H9 (cell line): ENCODE measurements at regions not wholly inside any gene's neighbourhood (a gene's known extent, or its start where the extent isn't known, plus 50 kb on each side); places are given as distances from the start of the nearest gene placed in this dataset.

Experiments
- DNase-seq: peaks from one replicate; pipeline ENCODE4 v3.0.0-alpha.2; 2017
- H2AFZ ChIP-seq: one replicate; pipeline ENCODE4 v1.6.1; 2013; ENCODE audit warnings: mild to moderate bottlenecking, low read length, control low read depth, moderate library complexity
- H2AK5ac ChIP-seq: 2 replicates; pipeline ENCODE4 v1.6.1; 2013; ENCODE audit warnings: low read length, control low read depth, mixed read lengths; ENCODE audit not compliant: insufficient read length
- H2BK120ac ChIP-seq: one replicate; pipeline ENCODE4 v1.6.1; 2013; ENCODE audit warnings: low read depth, mild to moderate bottlenecking, low read length, control low read depth, inconsistent platforms; ENCODE audit not compliant: poor library complexity, severe bottlenecking
- H2BK12ac ChIP-seq: 2 replicates; pipeline ENCODE4 v1.6.1; 2013; ENCODE audit warnings: low read length, control low read depth, mixed read lengths, low read depth; ENCODE audit not compliant: insufficient read length
- H2BK15ac ChIP-seq: 2 replicates; pipeline ENCODE4 v1.6.1; 2013; ENCODE audit warnings: low read depth, low read length, control low read depth
- H2BK20ac ChIP-seq: one replicate; pipeline ENCODE4 v1.6.1; 2013; ENCODE audit warnings: low read depth, mild to moderate bottlenecking, low read length, control low read depth, inconsistent platforms; ENCODE audit not compliant: poor library complexity, severe bottlenecking
- H2BK5ac ChIP-seq: 2 replicates; pipeline ENCODE4 v1.6.1; 2013; ENCODE audit warnings: low read length, control low read depth, mixed read lengths; ENCODE audit not compliant: insufficient read length
- H3K14ac ChIP-seq: 2 replicates; pipeline ENCODE4 v1.6.1; 2013; ENCODE audit warnings: low read length, control low read depth; ENCODE audit not compliant: insufficient read depth
- H3K18ac ChIP-seq: 2 replicates; pipeline ENCODE4 v1.6.1; 2013; ENCODE audit warnings: low read depth, mild to moderate bottlenecking, mixed read lengths, low read length, control low read depth; ENCODE audit not compliant: insufficient read length
- H3K23ac ChIP-seq: 2 replicates; pipeline ENCODE4 v1.6.1; 2013; ENCODE audit warnings: low read length, control low read depth, mixed read lengths, low read depth; ENCODE audit not compliant: insufficient read length
- H3K23me2 ChIP-seq: 2 replicates; pipeline ENCODE4 v1.6.1; 2013; ENCODE audit warnings: low read depth, mild to moderate bottlenecking, mixed read lengths, low read length, control low read depth; ENCODE audit not compliant: insufficient read length, poor library complexity, severe bottlenecking
- H3K27ac ChIP-seq: 2 replicates; pipeline ENCODE4 v1.5.1; 2013; ENCODE audit warnings: low read length, control low read depth, mixed read lengths, low read depth; ENCODE audit not compliant: insufficient read length
- H3K27me3 ChIP-seq: 2 replicates; pipeline ENCODE4 v1.6.1; 2013; ENCODE audit warnings: low read length, control low read depth, inconsistent platforms; ENCODE audit not compliant: insufficient read depth
- H3K4ac ChIP-seq: 2 replicates; pipeline ENCODE4 v1.6.1; 2013; ENCODE audit warnings: low read depth, mild to moderate bottlenecking, control low read depth, inconsistent platforms, low read length, moderate library complexity
- H3K4me1 ChIP-seq: 2 replicates; pipeline ENCODE4 v1.6.1; 2013; ENCODE audit warnings: low read length, control low read depth, inconsistent platforms; ENCODE audit not compliant: insufficient read depth
- H3K4me2 ChIP-seq: 2 replicates; pipeline ENCODE4 v1.6.1; 2013; ENCODE audit warnings: low read length, control low read depth, mixed read lengths; ENCODE audit not compliant: insufficient read length, insufficient read depth
- H3K56ac ChIP-seq: 2 replicates; pipeline ENCODE4 v1.6.1; 2013; ENCODE audit warnings: low read depth, mild to moderate bottlenecking, mixed read lengths, low read length, control low read depth; ENCODE audit not compliant: insufficient read length
- H3K79me1 ChIP-seq: 2 replicates; pipeline ENCODE4 v1.6.1; 2013; ENCODE audit warnings: low read depth, mild to moderate bottlenecking, moderate library complexity, low read length, control low read depth, inconsistent platforms; ENCODE audit not compliant: insufficient read depth, poor library complexity, severe bottlenecking
- H3K79me2 ChIP-seq: 2 replicates; pipeline ENCODE4 v1.6.1; 2013; ENCODE audit warnings: low read length, control low read depth, inconsistent platforms; ENCODE audit not compliant: insufficient read depth
- H3K9ac ChIP-seq: 2 replicates; pipeline ENCODE4 v1.6.1; 2013; ENCODE audit warnings: low read length, control low read depth, mixed read lengths; ENCODE audit not compliant: insufficient read length; ENCODE audit errors: extremely low read depth
- H3K9me3 ChIP-seq: one replicate; pipeline ENCODE4 v1.6.1; 2013; ENCODE audit warnings: low read depth, low read length, inconsistent platforms; ENCODE audit not compliant: control insufficient read depth
- H3T11ph ChIP-seq: one replicate; pipeline ENCODE4 v1.6.1; 2013; ENCODE audit warnings: mild to moderate bottlenecking, low read length, control low read depth, inconsistent platforms
- H4K20me1 ChIP-seq: one replicate; pipeline ENCODE4 v1.6.1; 2013; ENCODE audit not compliant: control insufficient read depth, insufficient read length, insufficient read depth
- H4K5ac ChIP-seq: 2 replicates; pipeline ENCODE4 v1.6.1; 2013; ENCODE audit warnings: low read depth, mild to moderate bottlenecking, mixed read lengths, low read length, control low read depth; ENCODE audit not compliant: insufficient read length
- H4K8ac ChIP-seq: replicated peaks from 2 replicates; pipeline ENCODE4 v1.6.1; 2013; ENCODE audit warnings: low read length, control low read depth, mixed read lengths, low read depth; ENCODE audit not compliant: insufficient read length
- H4K91ac ChIP-seq: 2 replicates; pipeline ENCODE4 v1.6.1; 2013; ENCODE audit warnings: low read depth, mild to moderate bottlenecking, moderate library complexity, mixed read lengths, low read length, control low read depth; ENCODE audit not compliant: insufficient read length
- H3K27ac Mint-ChIP-seq, 3 experiments: 2 replicates in 2 of 3; 3 replicates in 1 of 3; pipeline ENCODE4 v1.8.0; 2020 to 2021; ENCODE audit warnings: mixed read lengths in 3 of 3, mild to moderate bottlenecking in 1 of 3, moderate library complexity in 1 of 3
- H3K27me3 Mint-ChIP-seq: 2 replicates; pipeline ENCODE4 v1.8.0; 2021; ENCODE audit warnings: low read depth, mild to moderate bottlenecking, moderate library complexity, mixed read lengths
- H3K36me3 Mint-ChIP-seq, 3 experiments: 2 replicates in 2 of 3; 3 replicates in 1 of 3; pipeline ENCODE4 v1.8.0; 2020 to 2021; ENCODE audit warnings: low read depth in 3 of 3, mixed read lengths in 3 of 3; ENCODE audit not compliant: insufficient read depth in 1 of 3
- H3K4me1 Mint-ChIP-seq, 2 experiments: 2 replicates each; pipeline ENCODE4 v1.8.0; 2020; ENCODE audit warnings: mixed read lengths in 2 of 2
- H3K4me3 Mint-ChIP-seq, 2 experiments: 2 replicates in 1 of 2; 3 replicates in 1 of 2; pipeline ENCODE4 v1.8.0; 2020 to 2021; ENCODE audit warnings: mild to moderate bottlenecking in 2 of 2, mixed read lengths in 2 of 2, moderate library complexity in 1 of 2
- H3K9me3 Mint-ChIP-seq, 2 experiments: 2 replicates in 1 of 2; 3 replicates in 1 of 2; pipeline ENCODE4 v1.8.0; 2020; ENCODE audit warnings: mild to moderate bottlenecking in 2 of 2, mixed read lengths in 2 of 2, moderate library complexity in 1 of 2
- CTCF ChIP-seq: fragments of 200-600 bp; sonication (generic); conservative IDR thresholded peaks from 3 replicates; pipeline ENCODE4 v1.8.0; 2021; ENCODE audit warnings: antibody characterized with exemption, mild to moderate bottlenecking
- WGBS: extraction: QIAGEN DNeasy Blood & Tissue Kit; methylation state at CpG from one replicate; pipeline ENCODE4 v1.1.7; 2013; ENCODE audit warnings: missing lambda C conversion rate, low lambda C conversion rate, mixed read lengths; ENCODE audit not compliant: insufficient read length; ENCODE audit errors: extremely low coverage; 5-methylcytosine and 5-hydroxymethylcytosine counted together

GRCh38 chr1:199176713-199177112 is 537.9 kb downstream of the PTPRC start:
- no peaks in the 10 kb centered on the region; the same call in 1 of the 2 replicates for H3K27me3 Mint-ChIP-seq
- no peak overlapping the region for H2BK12ac ChIP-seq
- H3K4me3 Mint-ChIP-seq: no peak overlapping the region
- DNase-seq: no peak
- H3K4me1 ChIP-seq: no peaks in the 10 kb centered on the region
- no peak overlapping the region for H2BK20ac ChIP-seq
- no CpG with 5 or more reads among the region's 5 CpGs for WGBS
- no peak overlapping the region for H3K18ac ChIP-seq
- no peaks in the 10 kb centered on the region for H4K20me1 ChIP-seq
- H4K91ac ChIP-seq: no peak overlapping the region
- H3K36me3 Mint-ChIP-seq: no peaks in the 10 kb centered on the region
- H4K5ac ChIP-seq: no peak overlapping the region
- H2BK120ac ChIP-seq: no peak overlapping the region
- no peak overlapping the region for H2AFZ ChIP-seq
- no peak overlapping the region for H3K4me2 ChIP-seq
- H3K14ac ChIP-seq: no peak overlapping the region
- no peak overlapping the region for H3K9ac ChIP-seq
- H3K27ac ChIP-seq: no peak overlapping the region
- H3K27ac Mint-ChIP-seq: no peak overlapping the region
- no peak for TF ChIP-seq CTCF
- no peak overlapping the region for H3T11ph ChIP-seq
- no peak overlapping the region for H3K56ac ChIP-seq
- no peak overlapping the region for H3K4ac ChIP-seq
- H3K79me2 ChIP-seq: no peaks in the 10 kb centered on the region
- no peaks in the 10 kb centered on the region for H3K23me2 ChIP-seq
- H3K23ac ChIP-seq: no peak overlapping the region
- no peak overlapping the region for H2BK5ac ChIP-seq
- no peaks in the 10 kb centered on the region for H3K9me3 Mint-ChIP-seq
- no peaks in the 10 kb centered on the region for H3K9me3 ChIP-seq
- no peaks in the 10 kb centered on the region for H3K27me3 ChIP-seq
- no peaks in the 10 kb centered on the region for H3K4me1 Mint-ChIP-seq
- H2BK15ac ChIP-seq: no peak overlapping the region
- no peak overlapping the region for H2AK5ac ChIP-seq
- H3K79me1 ChIP-seq: no peaks in the 10 kb centered on the region
- no peak overlapping the region for H4K8ac ChIP-seq
